Osteoblast (primary cell): ENCODE measurements at regions not wholly inside any gene's neighbourhood (a gene's known extent, or its start where the extent isn't known, plus 50 kb on each side); places are given as distances from the start of the nearest gene placed in this dataset.

Source experiments
- DNase-seq: peaks from one replicate; pipeline ENCODE4 v3.0.0; 2011; ENCODE audit warnings: low spot score, mixed read lengths; ENCODE audit not compliant: insufficient read length; ENCODE audit errors: missing footprints
- H2AFZ ChIP-seq: 2 replicates; pipeline ENCODE4 v1.6.0; 2011; ENCODE audit warnings: mild to moderate bottlenecking, low read length
- H3K27ac ChIP-seq: 2 replicates; pipeline ENCODE4 v1.5.1; 2011; ENCODE audit warnings: mild to moderate bottlenecking, low read depth, low read length, moderate library complexity
- H3K27me3 ChIP-seq: 2 replicates; pipeline ENCODE4 v1.6.0; 2012; ENCODE audit warnings: mild to moderate bottlenecking, control low read depth, inconsistent platforms, low read length, moderate library complexity; ENCODE audit not compliant: insufficient read depth
- H3K36me3 ChIP-seq: 2 replicates; pipeline ENCODE4 v1.5.1; 2011; ENCODE audit warnings: mild to moderate bottlenecking, low read length, control low read depth, moderate library complexity; ENCODE audit not compliant: insufficient read depth
- H3K4me1 ChIP-seq: 2 replicates; pipeline ENCODE4 v1.5.1; 2011; ENCODE audit warnings: mild to moderate bottlenecking, low read length, control low read depth, moderate library complexity; ENCODE audit not compliant: insufficient read depth
- H3K4me2 ChIP-seq: 2 replicates; pipeline ENCODE4 v1.6.0; 2011; ENCODE audit warnings: mild to moderate bottlenecking, low read length; ENCODE audit not compliant: insufficient read depth
- H3K4me3 ChIP-seq: fragments of 200-600 bp; sonication (generic); 3 replicates; pipeline ENCODE4 v1.5.1; 2012; ENCODE audit warnings: mild to moderate bottlenecking, low read length, inconsistent platforms; ENCODE audit not compliant: insufficient read depth
- H3K79me2 ChIP-seq: 2 replicates; pipeline ENCODE4 v1.6.0; 2012; ENCODE audit warnings: mild to moderate bottlenecking, low read length, control low read depth, inconsistent platforms; ENCODE audit not compliant: insufficient read depth
- H3K9me3 ChIP-seq: 2 replicates; pipeline ENCODE4 v1.5.1; 2011; ENCODE audit warnings: low read depth, low read length, control low read depth
- H4K20me1 ChIP-seq: 2 replicates; pipeline ENCODE4 v1.6.0; 2012; ENCODE audit warnings: mild to moderate bottlenecking, low read length, control low read depth; ENCODE audit not compliant: insufficient read depth
- TF ChIP-seq, protein P1 (sequence below): IDR thresholded peaks from 2 replicates; pipeline ENCODE4 v1.5.1; 2011; ENCODE audit warnings: mild to moderate bottlenecking, low read depth, low read length, moderate library complexity; ENCODE audit errors: extremely low read depth

GRCh38 chr15:95860406-95860805, 470.1 kb upstream of the NR2F2 start:
- Histone ChIP-seq H2AFZ (no peak overlapping the region), H3K9me3 (no peaks in the 10 kb centered on the region), H3K36me3 (no peaks in the 10 kb centered on the region), H3K4me2 (no peak overlapping the region), H3K79me2 (no peaks in the 10 kb centered on the region), H3K4me3 (no peak overlapping the region), H3K27ac (no peak overlapping the region), H3K4me1 (peaks cover 8% of the 10 kb centered on the region), H4K20me1 (no peaks in the 10 kb centered on the region), H3K27me3 (no peaks in the 10 kb centered on the region)
- TF ChIP-seq, protein P1, sequence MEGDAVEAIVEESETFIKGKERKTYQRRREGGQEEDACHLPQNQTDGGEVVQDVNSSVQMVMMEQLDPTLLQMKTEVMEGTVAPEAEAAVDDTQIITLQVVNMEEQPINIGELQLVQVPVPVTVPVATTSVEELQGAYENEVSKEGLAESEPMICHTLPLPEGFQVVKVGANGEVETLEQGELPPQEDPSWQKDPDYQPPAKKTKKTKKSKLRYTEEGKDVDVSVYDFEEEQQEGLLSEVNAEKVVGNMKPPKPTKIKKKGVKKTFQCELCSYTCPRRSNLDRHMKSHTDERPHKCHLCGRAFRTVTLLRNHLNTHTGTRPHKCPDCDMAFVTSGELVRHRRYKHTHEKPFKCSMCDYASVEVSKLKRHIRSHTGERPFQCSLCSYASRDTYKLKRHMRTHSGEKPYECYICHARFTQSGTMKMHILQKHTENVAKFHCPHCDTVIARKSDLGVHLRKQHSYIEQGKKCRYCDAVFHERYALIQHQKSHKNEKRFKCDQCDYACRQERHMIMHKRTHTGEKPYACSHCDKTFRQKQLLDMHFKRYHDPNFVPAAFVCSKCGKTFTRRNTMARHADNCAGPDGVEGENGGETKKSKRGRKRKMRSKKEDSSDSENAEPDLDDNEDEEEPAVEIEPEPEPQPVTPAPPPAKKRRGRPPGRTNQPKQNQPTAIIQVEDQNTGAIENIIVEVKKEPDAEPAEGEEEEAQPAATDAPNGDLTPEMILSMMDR: no peak
- DNase-seq: no peak

- no peak for DNase-seq
- Histone ChIP-seq H3K27me3 (no peaks in the 10 kb centered on the region), H3K79me2 (no peaks in the 10 kb centered on the region), H2AFZ (no peak overlapping the region), H3K4me2 (no peak overlapping the region), H3K27ac (no peak overlapping the region), H3K4me3 (no peak overlapping the region), H3K9me3 (no peaks in the 10 kb centered on the region), H4K20me1 (no peaks in the 10 kb centered on the region), H3K4me1 (no peaks in the 10 kb centered on the region), H3K36me3 (no peaks in the 10 kb centered on the region)
- TF ChIP-seq, protein P1: no peak
Observed at GRCh38 chr15:95864467-95864886, 466.0 kb upstream of the NR2F2 start.

DNA sequence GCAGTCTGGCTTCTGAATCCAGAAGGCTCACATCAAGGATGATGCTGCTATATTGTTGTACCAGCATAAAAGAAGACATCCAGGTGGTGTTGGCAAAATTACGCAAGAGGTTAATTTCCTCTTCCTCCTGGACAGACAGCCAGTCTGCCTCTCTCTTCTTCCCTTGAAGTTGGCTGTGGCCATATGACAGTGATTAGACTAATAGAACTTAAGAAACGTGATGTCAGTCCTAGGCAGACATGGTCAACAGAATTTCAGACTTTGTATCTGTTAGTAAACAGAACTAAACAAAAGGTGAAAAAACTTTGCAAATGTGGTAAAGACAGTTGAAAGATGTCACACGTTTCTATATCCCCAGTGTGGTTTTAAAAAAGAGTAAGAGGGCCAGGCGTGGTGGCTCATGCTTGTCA, 465.2 kb upstream of the NR2F2 start:
- H3K4me3 ChIP-seq: no peak overlapping the region
- no peaks in the 10 kb centered on the region for H3K36me3 ChIP-seq
- no peak for DNase-seq
- no peaks in the 10 kb centered on the region for H3K9me3 ChIP-seq
- no peaks in the 10 kb centered on the region for H4K20me1 ChIP-seq
- TF ChIP-seq, protein P1: no peak
- no peaks in the 10 kb centered on the region for H3K79me2 ChIP-seq
- no peak overlapping the region for H3K4me2 ChIP-seq
- H3K27me3 ChIP-seq: no peaks in the 10 kb centered on the region
- H3K4me1 ChIP-seq: no peaks in the 10 kb centered on the region
- H3K27ac ChIP-seq: no peak overlapping the region
- no peak overlapping the region for H2AFZ ChIP-seq

- Histone ChIP-seq H3K4me1 (no peaks in the 10 kb centered on the region), H3K79me2 (no peaks in the 10 kb centered on the region), H3K27me3 (no peaks in the 10 kb centered on the region), H3K9me3 (no peaks in the 10 kb centered on the region), H3K27ac (no peak overlapping the region), H2AFZ (no peak overlapping the region), H3K36me3 (no peaks in the 10 kb centered on the region), H3K4me2 (no peak overlapping the region), H3K4me3 (no peak overlapping the region), H4K20me1 (no peaks in the 10 kb centered on the region)
- TF ChIP-seq, protein P1: no peak
- peak; percentile 8 for DNase-seq
Observed at GRCh38 chr15:95866711-95867440, 463.6 kb upstream of the NR2F2 start.
